Neural cell (in vitro differentiated cells): ENCODE measurements at regions not wholly inside any gene's neighbourhood (a gene's known extent, or its start where the extent isn't known, plus 50 kb on each side); places are given as distances from the start of the nearest gene placed in this dataset.

Source experiments
- H2AFZ ChIP-seq: fragments of 200-600, 300-800 bp; sonication (generic), shearing (Covaris generic); 2 replicates; pipeline ENCODE4 v1.6.0; 2014; ENCODE audit warnings: low read depth, mild to moderate bottlenecking, antibody characterized with exemption, low read length, moderate library complexity
- H3F3A ChIP-seq: fragments of 200-600 bp; shearing (Covaris generic); 2 replicates; pipeline ENCODE4 v1.6.1; 2016; ENCODE audit warnings: mild to moderate bottlenecking, moderate library complexity, mixed read lengths, antibody characterized with exemption, low read length; ENCODE audit not compliant: insufficient read depth, poor library complexity, severe bottlenecking
- H3K27ac ChIP-seq: fragments of 200-600, 300-800 bp; sonication (generic), shearing (Covaris generic); 2 replicates; pipeline ENCODE4 v1.5.1; 2014; ENCODE audit warnings: mild to moderate bottlenecking, low read length, moderate library complexity
- H3K27me3 ChIP-seq: fragments of 300-800, 200-600 bp; sonication (generic), shearing (Covaris generic); 2 replicates; pipeline ENCODE4 v1.6.0; 2014; ENCODE audit warnings: mild to moderate bottlenecking, low read depth, low read length, moderate library complexity; ENCODE audit not compliant: insufficient read depth
- H3K36me3 ChIP-seq: fragments of 300-800, 200-600 bp; sonication (generic), shearing (Covaris generic); 2 replicates; pipeline ENCODE4 v1.5.1; 2014; ENCODE audit warnings: mild to moderate bottlenecking, antibody characterized with exemption, low read length, moderate library complexity; ENCODE audit not compliant: insufficient read depth
- H3K4me2 ChIP-seq: fragments of 300-800, 200-600 bp; sonication (generic), shearing (Covaris generic); 2 replicates; pipeline ENCODE4 v1.6.0; 2014; ENCODE audit warnings: mild to moderate bottlenecking, low read length
- H3K4me3 ChIP-seq: fragments of 300-800, 200-600 bp; sonication (generic), shearing (Covaris generic); 2 replicates; pipeline ENCODE4 v1.5.1; 2014; ENCODE audit warnings: mild to moderate bottlenecking, low read length, moderate library complexity
- H3K79me2 ChIP-seq: fragments of 200-600 bp; shearing (Covaris generic); replicated peaks from 2 replicates; pipeline ENCODE4 v1.6.0; 2014; ENCODE audit warnings: mild to moderate bottlenecking, low read length, moderate library complexity; ENCODE audit not compliant: insufficient read depth
- H3K9ac ChIP-seq: fragments of 300-800, 200-600 bp; sonication (generic), shearing (Covaris generic); 2 replicates; pipeline ENCODE4 v1.6.1; 2016; ENCODE audit warnings: mild to moderate bottlenecking, low read length, mixed read lengths
- H3K9me2 ChIP-seq: fragments of 200-600 bp; shearing (Covaris generic); 2 replicates; pipeline ENCODE4 v1.6.1; 2016; ENCODE audit warnings: mild to moderate bottlenecking, low read length, mixed read lengths; ENCODE audit not compliant: insufficient read depth
- H3K9me3 ChIP-seq: fragments of 200-600, 300-800 bp; sonication (generic), shearing (Covaris generic); 2 replicates; pipeline ENCODE4 v1.6.1; 2016; ENCODE audit warnings: mild to moderate bottlenecking, mixed run types, low read length, moderate library complexity, mixed read lengths
- H4K20me1 ChIP-seq: fragments of 200-600 bp; shearing (Covaris generic); 2 replicates; pipeline ENCODE4 v1.6.1; 2016; ENCODE audit warnings: mild to moderate bottlenecking, mixed run types; ENCODE audit not compliant: insufficient read depth
- EP300 ChIP-seq: fragments of 450-650 bp; conservative IDR thresholded peaks from 2 replicates; pipeline ENCODE4 v1.6.1; 2014; ENCODE audit warnings: antibody characterized with exemption, mild to moderate bottlenecking, moderate library complexity; ENCODE audit not compliant: poor library complexity, severe bottlenecking
- EZH2 ChIP-seq: fragments of 200-600, 300-800 bp; shearing (Covaris generic), sonication (generic); IDR thresholded peaks from 2 replicates; pipeline ENCODE4 v1.6.1; 2014; ENCODE audit warnings: antibody characterized with exemption, low read length, borderline replicate concordance, mild to moderate bottlenecking; ENCODE audit not compliant: insufficient read depth, poor library complexity, severe bottlenecking
- MXI1 ChIP-seq: fragments of 450-650 bp; conservative IDR thresholded peaks from 2 replicates; pipeline ENCODE4 v1.6.1; 2014; ENCODE audit warnings: antibody characterized with exemption, mild to moderate bottlenecking; ENCODE audit not compliant: poor library complexity, severe bottlenecking
- POLR2AphosphoS5 ChIP-seq: IDR thresholded peaks from 2 replicates; pipeline ENCODE4 v1.6.1; 2012
- RAD21 ChIP-seq: fragments of 450-650 bp; conservative IDR thresholded peaks from 2 replicates; pipeline ENCODE4 v1.6.1; 2014; ENCODE audit warnings: antibody characterized with exemption, mild to moderate bottlenecking, moderate library complexity
- SMC3 ChIP-seq: fragments of 450-650 bp; conservative IDR thresholded peaks from 2 replicates; pipeline ENCODE4 v1.6.1; 2014; ENCODE audit warnings: antibody characterized with exemption, mild to moderate bottlenecking, moderate library complexity; ENCODE audit not compliant: poor library complexity
- TAF1 ChIP-seq: IDR thresholded peaks from 2 replicates; pipeline ENCODE4 v1.6.1; 2012; ENCODE audit warnings: low read depth
- TF ChIP-seq, protein P1 (sequence below): IDR thresholded peaks from 2 replicates; pipeline ENCODE4 v1.6.1; 2012; ENCODE audit warnings: borderline replicate concordance
- TF ChIP-seq, protein P2 (sequence below): fragments of 450-650 bp; IDR thresholded peaks from 2 replicates; pipeline ENCODE4 v1.5.1; 2014; ENCODE audit warnings: antibody characterized with exemption, mild to moderate bottlenecking, moderate library complexity; ENCODE audit not compliant: poor library complexity, severe bottlenecking

DNA sequence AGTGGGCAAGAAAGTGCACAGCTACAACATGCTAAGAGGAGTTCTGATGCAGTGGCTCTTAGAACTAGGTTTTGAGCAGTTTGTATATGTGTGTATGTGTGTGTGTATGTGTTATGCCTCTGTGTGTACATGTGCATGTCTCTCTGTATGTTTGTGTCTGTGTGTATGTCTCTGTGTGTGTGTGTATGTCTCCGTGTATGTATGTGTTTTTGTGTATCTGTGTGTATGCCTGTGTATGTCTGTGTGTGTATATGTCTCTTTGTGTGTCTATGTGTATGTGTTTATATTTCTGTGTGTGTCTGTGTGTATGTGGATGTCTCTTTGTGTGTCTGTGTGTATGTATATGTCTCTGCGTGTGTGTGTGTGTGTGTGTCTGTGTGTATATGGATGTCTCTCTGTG is 139.6 kb downstream of the C12orf75 start:
- Histone ChIP-seq H3K9me2 (no peaks in the 10 kb centered on the region), H3K27ac (no peak overlapping the region), H3K9ac (no peak overlapping the region), H3K27me3 (no peaks in the 10 kb centered on the region), H3K36me3 (no peaks in the 10 kb centered on the region), H3F3A (no peaks in the 10 kb centered on the region), H3K4me2 (no peak overlapping the region), H3K79me2 (no peaks in the 10 kb centered on the region), H3K4me3 (no peak overlapping the region), H3K9me3 (no peaks in the 10 kb centered on the region), H2AFZ (no peak overlapping the region), H4K20me1 (no peaks in the 10 kb centered on the region)
- TF ChIP-seq, protein P1, sequence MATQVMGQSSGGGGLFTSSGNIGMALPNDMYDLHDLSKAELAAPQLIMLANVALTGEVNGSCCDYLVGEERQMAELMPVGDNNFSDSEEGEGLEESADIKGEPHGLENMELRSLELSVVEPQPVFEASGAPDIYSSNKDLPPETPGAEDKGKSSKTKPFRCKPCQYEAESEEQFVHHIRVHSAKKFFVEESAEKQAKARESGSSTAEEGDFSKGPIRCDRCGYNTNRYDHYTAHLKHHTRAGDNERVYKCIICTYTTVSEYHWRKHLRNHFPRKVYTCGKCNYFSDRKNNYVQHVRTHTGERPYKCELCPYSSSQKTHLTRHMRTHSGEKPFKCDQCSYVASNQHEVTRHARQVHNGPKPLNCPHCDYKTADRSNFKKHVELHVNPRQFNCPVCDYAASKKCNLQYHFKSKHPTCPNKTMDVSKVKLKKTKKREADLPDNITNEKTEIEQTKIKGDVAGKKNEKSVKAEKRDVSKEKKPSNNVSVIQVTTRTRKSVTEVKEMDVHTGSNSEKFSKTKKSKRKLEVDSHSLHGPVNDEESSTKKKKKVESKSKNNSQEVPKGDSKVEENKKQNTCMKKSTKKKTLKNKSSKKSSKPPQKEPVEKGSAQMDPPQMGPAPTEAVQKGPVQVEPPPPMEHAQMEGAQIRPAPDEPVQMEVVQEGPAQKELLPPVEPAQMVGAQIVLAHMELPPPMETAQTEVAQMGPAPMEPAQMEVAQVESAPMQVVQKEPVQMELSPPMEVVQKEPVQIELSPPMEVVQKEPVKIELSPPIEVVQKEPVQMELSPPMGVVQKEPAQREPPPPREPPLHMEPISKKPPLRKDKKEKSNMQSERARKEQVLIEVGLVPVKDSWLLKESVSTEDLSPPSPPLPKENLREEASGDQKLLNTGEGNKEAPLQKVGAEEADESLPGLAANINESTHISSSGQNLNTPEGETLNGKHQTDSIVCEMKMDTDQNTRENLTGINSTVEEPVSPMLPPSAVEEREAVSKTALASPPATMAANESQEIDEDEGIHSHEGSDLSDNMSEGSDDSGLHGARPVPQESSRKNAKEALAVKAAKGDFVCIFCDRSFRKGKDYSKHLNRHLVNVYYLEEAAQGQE, result no peak
- TF ChIP-seq RAD21 (no peak), EP300 (no peak), EZH2 (no peak), MXI1 (no peak), SMC3 (no peak), TAF1 (no peak), POLR2AphosphoS5 (no peak)
- TF ChIP-seq, protein P2, sequence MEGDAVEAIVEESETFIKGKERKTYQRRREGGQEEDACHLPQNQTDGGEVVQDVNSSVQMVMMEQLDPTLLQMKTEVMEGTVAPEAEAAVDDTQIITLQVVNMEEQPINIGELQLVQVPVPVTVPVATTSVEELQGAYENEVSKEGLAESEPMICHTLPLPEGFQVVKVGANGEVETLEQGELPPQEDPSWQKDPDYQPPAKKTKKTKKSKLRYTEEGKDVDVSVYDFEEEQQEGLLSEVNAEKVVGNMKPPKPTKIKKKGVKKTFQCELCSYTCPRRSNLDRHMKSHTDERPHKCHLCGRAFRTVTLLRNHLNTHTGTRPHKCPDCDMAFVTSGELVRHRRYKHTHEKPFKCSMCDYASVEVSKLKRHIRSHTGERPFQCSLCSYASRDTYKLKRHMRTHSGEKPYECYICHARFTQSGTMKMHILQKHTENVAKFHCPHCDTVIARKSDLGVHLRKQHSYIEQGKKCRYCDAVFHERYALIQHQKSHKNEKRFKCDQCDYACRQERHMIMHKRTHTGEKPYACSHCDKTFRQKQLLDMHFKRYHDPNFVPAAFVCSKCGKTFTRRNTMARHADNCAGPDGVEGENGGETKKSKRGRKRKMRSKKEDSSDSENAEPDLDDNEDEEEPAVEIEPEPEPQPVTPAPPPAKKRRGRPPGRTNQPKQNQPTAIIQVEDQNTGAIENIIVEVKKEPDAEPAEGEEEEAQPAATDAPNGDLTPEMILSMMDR, result no peak

DNA sequence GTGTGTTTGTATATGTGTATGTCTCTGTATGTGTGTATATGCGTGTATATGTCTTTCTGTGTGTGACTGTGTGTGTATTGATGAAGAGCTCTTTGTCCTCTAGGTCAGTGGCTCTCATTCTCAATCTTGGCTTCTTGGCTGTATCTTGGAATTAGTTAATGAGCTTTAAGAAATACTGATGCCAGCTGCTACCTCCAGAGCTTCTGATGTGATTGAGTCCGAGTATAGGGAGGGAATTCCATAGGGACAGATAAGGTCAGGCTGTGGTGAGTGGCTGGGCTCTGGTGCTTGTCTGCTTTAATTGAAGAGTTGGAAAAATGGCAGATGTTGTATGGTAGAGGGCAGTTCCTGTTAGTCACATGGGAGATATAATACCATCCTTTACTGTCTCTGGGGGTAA is 140.1 kb downstream of the C12orf75 start:
- H3K27me3 ChIP-seq, result no peaks in the 10 kb centered on the region
- H3K9me2 ChIP-seq, result no peaks in the 10 kb centered on the region
- no peak overlapping the region for H3K4me2 ChIP-seq
- H3K9me3 ChIP-seq, result no peaks in the 10 kb centered on the region
- no peaks in the 10 kb centered on the region for H3K79me2 ChIP-seq
- no peak overlapping the region for H3K9ac ChIP-seq
- TF ChIP-seq MXI1 (no peak), TAF1 (no peak), SMC3 (no peak), EP300 (no peak), POLR2AphosphoS5 (no peak), EZH2 (no peak), RAD21 (no peak)
- TF ChIP-seq, protein P1, result no peak
- TF ChIP-seq, protein P2, result no peak
- H4K20me1 ChIP-seq, result no peaks in the 10 kb centered on the region
- H3F3A ChIP-seq, result no peaks in the 10 kb centered on the region
- H3K36me3 ChIP-seq, result no peaks in the 10 kb centered on the region
- no peak overlapping the region for H2AFZ ChIP-seq
- no peak overlapping the region for H3K27ac ChIP-seq
- H3K4me3 ChIP-seq, result no peak overlapping the region
